ENCODE measurements at regions not wholly inside any gene's neighbourhood (a gene's known extent, or its start where the extent isn't known, plus 50 kb on each side); places are given as distances from the start of the nearest gene placed in this dataset.
A peak's percentile ranks its signal among the peaks of the same experiment; 100 is the strongest.

DNA sequence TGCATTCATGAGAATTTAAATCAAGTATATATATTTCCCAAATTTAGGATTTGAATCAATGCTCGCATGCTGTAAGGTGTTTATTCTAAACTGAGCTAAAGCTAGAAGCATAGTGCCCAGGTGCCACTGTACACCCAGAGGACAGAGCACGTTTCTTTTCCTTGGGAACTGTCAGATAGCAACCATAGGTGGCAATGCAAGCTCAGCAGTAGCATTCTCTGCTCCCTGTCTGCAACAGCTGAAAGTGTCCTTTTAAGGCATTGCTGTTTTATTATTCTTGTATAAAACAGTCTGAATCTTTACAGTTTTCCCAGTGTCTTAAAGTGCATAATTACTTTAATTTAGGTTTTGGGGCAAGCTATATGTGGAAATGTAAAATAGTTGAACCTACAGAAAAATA lies 443.4 kb upstream of the MMS22L start:
- no peak overlapping the region for H3K18ac ChIP-seq (ENCODE audit: extremely low read depth, low read length)
- H3K36me3 ChIP-seq (ENCODE audit: control insufficient read depth in 2 of 4, insufficient read depth in 4 of 4, low read length in 3 of 4) = no peaks in the 10 kb centered on the region
- no peak overlapping the region for H3K56ac ChIP-seq (replicated peaks; ENCODE audit: insufficient read length, low read depth, low read length)
- no peak overlapping the region for H3K4me3 ChIP-seq (ENCODE audit: extremely low read depth in 1 of 4, insufficient read depth in 2 of 4, low read depth in 3 of 4, low read length in 4 of 4)
- no peak overlapping the region for H3K4ac ChIP-seq (replicated peaks; ENCODE audit: insufficient read length, low read depth, low read length)
- no peak overlapping the region for H2BK12ac ChIP-seq (ENCODE audit: low read depth, low read length)
- ChIA-PET POLR2A (ENCODE audit: partially characterized antibody) (no interaction called here), CTCF (ENCODE audit: partially characterized antibody) (interaction anchor here (0.6 to 3.1 kb wide), 27 partner anchors 9 to 1391 kb away, joined by 3 to 28 read pairs (median 3); no protein-coding TSS in a partner anchor)
- DNase-seq (ENCODE audit: low read depth in 1 of 2, low spot score in 2 of 2) (peak in 1 of 2 experiments; percentile 9), FAIRE-seq (peak; percentile 78)
- no peak overlapping the region for H2BK20ac ChIP-seq (ENCODE audit: low read length)
- H2BK5ac ChIP-seq (ENCODE audit: low read depth, low read length) = no peak overlapping the region
- no peak overlapping the region for H4K8ac ChIP-seq (ENCODE audit: extremely low read depth, insufficient read depth, low read length)
- no peaks in the 10 kb centered on the region for H4K20me1 ChIP-seq (replicated peaks in 1 of 2; ENCODE audit: control insufficient read depth in 1 of 2, insufficient read depth in 2 of 2, low read length in 2 of 2)
- H2BK15ac ChIP-seq (ENCODE audit: low read length) = no peak overlapping the region
- H4K5ac ChIP-seq (ENCODE audit: insufficient read length, low read depth, low read length) = no peak overlapping the region
- H3K9ac ChIP-seq (replicated peaks in 1 of 4; ENCODE audit: extremely low read depth in 1 of 4, low read depth in 3 of 4, low read length in 3 of 4) = no peak overlapping the region
- H3K79me1 ChIP-seq (ENCODE audit: low read depth, low read length) = no peaks in the 10 kb centered on the region
- H3K4me1 ChIP-seq (replicated peaks in 1 of 4; ENCODE audit: control insufficient read depth in 3 of 4, insufficient read depth in 4 of 4, low read length in 3 of 4) = no peaks in the 10 kb centered on the region; a peak in 1 of 7 replicates
- H2AFZ ChIP-seq (ENCODE audit: low read length) = no peak overlapping the region
- H4K91ac ChIP-seq (replicated peaks; ENCODE audit: insufficient read length, low read length) = no peak overlapping the region
- no peak overlapping the region for H2BK120ac ChIP-seq (replicated peaks; ENCODE audit: low read depth, low read length)
- H3K23me2 ChIP-seq (ENCODE audit: low read depth, low read length) = no peaks in the 10 kb centered on the region
- WGBS, 2 experiments (ENCODE audit: extremely low coverage in 1 of 2, insufficient coverage in 1 of 2, insufficient read length in 1 of 2, insufficient replicate concordance in 2 of 2, low coverage in 1 of 2, low lambda C conversion rate in 2 of 2, missing lambda C conversion rate in 1 of 2) = 46% methylated on average over 2 of the region's 2 CpGs; no CpG with 5 or more reads in 1 of the 2 experiments
- no peak overlapping the region for H2AK5ac ChIP-seq (ENCODE audit: low read depth, low read length)
- H3K79me2 ChIP-seq (ENCODE audit: control insufficient read depth in 1 of 2, insufficient read depth in 2 of 2, low read length in 2 of 2) = no peaks in the 10 kb centered on the region
- no peak overlapping the region for H3K14ac ChIP-seq (ENCODE audit: insufficient read length)
- H3K4me2 ChIP-seq (ENCODE audit: insufficient read depth in 1 of 2, low read depth in 2 of 2, low read length in 2 of 2) = no peak overlapping the region
- H3K27me3 ChIP-seq (replicated peaks in 1 of 4; ENCODE audit: control insufficient read depth in 3 of 4, extremely low read depth in 1 of 4, insufficient read depth in 3 of 4, low read length in 3 of 4) = no peaks in the 10 kb centered on the region
- H3K9me3 ChIP-seq (ENCODE audit: insufficient read depth in 2 of 2, low read depth in 1 of 2, low read length in 1 of 2) = no peaks in the 10 kb centered on the region
- H3K23ac ChIP-seq (ENCODE audit: insufficient read length) = no peak overlapping the region
- H3K27ac ChIP-seq (ENCODE audit: low read depth, low read length) = no peak overlapping the region
- TF ChIP-seq, protein P1, sequence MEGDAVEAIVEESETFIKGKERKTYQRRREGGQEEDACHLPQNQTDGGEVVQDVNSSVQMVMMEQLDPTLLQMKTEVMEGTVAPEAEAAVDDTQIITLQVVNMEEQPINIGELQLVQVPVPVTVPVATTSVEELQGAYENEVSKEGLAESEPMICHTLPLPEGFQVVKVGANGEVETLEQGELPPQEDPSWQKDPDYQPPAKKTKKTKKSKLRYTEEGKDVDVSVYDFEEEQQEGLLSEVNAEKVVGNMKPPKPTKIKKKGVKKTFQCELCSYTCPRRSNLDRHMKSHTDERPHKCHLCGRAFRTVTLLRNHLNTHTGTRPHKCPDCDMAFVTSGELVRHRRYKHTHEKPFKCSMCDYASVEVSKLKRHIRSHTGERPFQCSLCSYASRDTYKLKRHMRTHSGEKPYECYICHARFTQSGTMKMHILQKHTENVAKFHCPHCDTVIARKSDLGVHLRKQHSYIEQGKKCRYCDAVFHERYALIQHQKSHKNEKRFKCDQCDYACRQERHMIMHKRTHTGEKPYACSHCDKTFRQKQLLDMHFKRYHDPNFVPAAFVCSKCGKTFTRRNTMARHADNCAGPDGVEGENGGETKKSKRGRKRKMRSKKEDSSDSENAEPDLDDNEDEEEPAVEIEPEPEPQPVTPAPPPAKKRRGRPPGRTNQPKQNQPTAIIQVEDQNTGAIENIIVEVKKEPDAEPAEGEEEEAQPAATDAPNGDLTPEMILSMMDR (IDR thresholded peaks at IDR 0.05; ENCODE audit: control extremely low read depth in 1 of 3, insufficient read depth in 1 of 3, low read depth in 1 of 3, low read length in 3 of 3) = peak in 2 of 3 experiments; percentile 75; a peak in 3 of 4 replicates
- TF ChIP-seq SP1 (IDR thresholded peaks at IDR 0.05; ENCODE audit: low read depth, low read length) (no peak), TCF12 (IDR thresholded peaks at IDR 0.05; ENCODE audit: low read depth, low read length) (no peak), ZNF274 (IDR thresholded peaks at IDR 0.05; ENCODE audit: borderline replicate concordance, extremely low read depth, low read length) (no peak), POLR2A (IDR thresholded peaks at IDR 0.05; ENCODE audit: control extremely low read depth in 1 of 2, low read depth in 2 of 2, low read length in 2 of 2) (no peak), MAFK (IDR thresholded peaks at IDR 0.05; ENCODE audit: low read depth, low read length) (0 out of 2 replicates have a peak, but pooled peaks have one; percentile 3), JUN (IDR thresholded peaks at IDR 0.05; ENCODE audit: low read depth, low read length) (no peak), SRF (IDR thresholded peaks at IDR 0.05; ENCODE audit: low read depth, low read length) (peak; percentile 68; the same call in 1 of the 2 replicates), SIN3A (conservative IDR thresholded peaks at IDR 0.05 in 1 of 2, IDR thresholded peaks at IDR 0.05 in 1 of 2; ENCODE audit: low read depth in 1 of 2, low read length in 2 of 2) (0 out of 4 replicates have a peak, but pooled peaks of 1 of the 2 experiments have one; percentile 35)
